GM18867 (cell line): ENCODE measurements at regions not wholly inside any gene's neighbourhood (a gene's known extent, or its start where the extent isn't known, plus 50 kb on each side); places are given as distances from the start of the nearest gene placed in this dataset.
A peak's percentile ranks its signal among the peaks of the same experiment; 100 is the strongest.

Experiments used
- ATAC-seq: cut with Tn5 transposase; IDR thresholded peaks from one replicate; pipeline ENCODE4 v1.9.1; 2021; ENCODE audit warnings: mild to moderate bottlenecking, moderate library complexity; ENCODE audit not compliant: unreplicated experiment

- no peak for ATAC-seq
Measured at GRCh38 chr2:78892295-78892694, 133.2 kb upstream of the REG3G start.

- ATAC-seq: no peak
Measured at GRCh38 chr2:78895022-78895421, 130.5 kb upstream of the REG3G start.

- ATAC-seq: no peak
Measured at GRCh38 chr2:78896536-78896935, 129.0 kb upstream of the REG3G start.

- ATAC-seq: no peak
Measured at GRCh38 chr2:78907089-78907488, 118.4 kb upstream of the REG3G start.

- no peak for ATAC-seq
Measured at GRCh38 chr2:78908973-78909372, 116.5 kb upstream of the REG3G start.

- no peak for ATAC-seq
Measured at GRCh38 chr2:78910376-78910775, 115.1 kb upstream of the REG3G start.

GRCh38 chr2:78913257-78913656 lies 112.2 kb upstream of the REG3G start:
- no peak for ATAC-seq

GRCh38 chr2:78925258-78925657 lies 100.2 kb upstream of the REG3G start:
- ATAC-seq: no peak

- ATAC-seq: peak; percentile 78
Measured at GRCh38 chr2:78928502-78928901, 97.0 kb upstream of the REG3G start.

- peak; percentile 66 for ATAC-seq
Measured at GRCh38 chr2:78940998-78941397, 84.5 kb upstream of the REG3G start.

GRCh38 chr2:78941751-78942150 lies 83.8 kb upstream of the REG3G start:
- ATAC-seq: no peak

GRCh38 chr2:78963881-78964280 lies 61.6 kb upstream of the REG3G start:
- no peak for ATAC-seq

- ATAC-seq: no peak
Measured at GRCh38 chr2:78967294-78967693, 58.2 kb upstream of the REG3G start.

- ATAC-seq: no peak
Measured at GRCh38 chr2:78973630-78974029, 51.9 kb upstream of the REG3G start.
